Cardiac muscle cell (in vitro differentiated cells and primary cell): ENCODE measurements at regions not wholly inside any gene's neighbourhood (a gene's known extent, or its start where the extent isn't known, plus 50 kb on each side); places are given as distances from the start of the nearest gene placed in this dataset.

Experiments
- DNase-seq, 2 donors: peaks; one replicate each; pipeline versions ENCODE4 v3.0.0 to v3.0.0-alpha.2; 2010 to 2017; ENCODE audit warnings: low read depth in 1 of 2, low spot score in 1 of 2
- H3K27ac ChIP-seq: fragments of 200-600 bp; sonication (generic); 2 replicates; pipeline ENCODE4 v1.5.1; 2016
- H3K27me3 ChIP-seq: fragments of 200-600 bp; sonication (generic); 2 replicates; pipeline ENCODE4 v1.6.0; 2016; ENCODE audit warnings: control low read depth
- H3K36me3 ChIP-seq: fragments of 200-600 bp; sonication (generic); 2 replicates; pipeline ENCODE4 v1.5.1; 2016; ENCODE audit warnings: control low read depth
- H3K4me1 ChIP-seq: fragments of 200-600 bp; sonication (generic); 2 replicates; pipeline ENCODE4 v1.8.1; 2017; ENCODE audit warnings: low read depth, mild to moderate bottlenecking, mixed run types
- H3K4me3 ChIP-seq: fragments of 200-600 bp; sonication (generic); 2 replicates; pipeline ENCODE4 v1.5.1; 2016; ENCODE audit warnings: mild to moderate bottlenecking
- H3K9me3 ChIP-seq: fragments of 200-600 bp; sonication (generic); 2 replicates; pipeline ENCODE4 v1.5.1; 2017; ENCODE audit warnings: low read depth, mild to moderate bottlenecking, control low read depth
- CTCF ChIP-seq: IDR thresholded peaks from 2 replicates; pipeline ENCODE4 v1.5.1; 2012; ENCODE audit warnings: low read depth, mild to moderate bottlenecking, low read length

GRCh38 chr20:57037689-57038088, 228.8 kb downstream of the BMP7 start:
- no peaks in the 10 kb centered on the region for H3K4me1 ChIP-seq
- DNase-seq = no peak
- no peak overlapping the region for H3K27ac ChIP-seq
- H3K27me3 ChIP-seq = no peaks in the 10 kb centered on the region
- H3K4me3 ChIP-seq = no peak overlapping the region
- H3K9me3 ChIP-seq = no peaks in the 10 kb centered on the region
- no peak for TF ChIP-seq CTCF
- H3K36me3 ChIP-seq = no peaks in the 10 kb centered on the region

GRCh38 chr20:57038608-57039440, 227.6 kb downstream of the BMP7 start:
- no peak overlapping the region for H3K27ac ChIP-seq
- DNase-seq = no peak

GRCh38 chr20:57040466-57040865, 226.0 kb downstream of the BMP7 start:
- Histone ChIP-seq H3K36me3 (no peaks in the 10 kb centered on the region), H3K27ac (no peak overlapping the region), H3K27me3 (no peaks in the 10 kb centered on the region), H3K4me3 (no peak overlapping the region), H3K4me1 (no peaks in the 10 kb centered on the region), H3K9me3 (no peaks in the 10 kb centered on the region)
- no peak for DNase-seq
- no peak for TF ChIP-seq CTCF

More at GRCh38 chr20:57038608-57039440, 227.6 kb downstream of the BMP7 start:
- H3K36me3 ChIP-seq = no peaks in the 10 kb centered on the region
- no peaks in the 10 kb centered on the region for H3K9me3 ChIP-seq
- no peak for TF ChIP-seq CTCF
- H3K4me1 ChIP-seq = no peaks in the 10 kb centered on the region
- H3K27me3 ChIP-seq = no peaks in the 10 kb centered on the region
- H3K4me3 ChIP-seq = no peak overlapping the region

GRCh38 chr20:57040924-57041323, 225.5 kb downstream of the BMP7 start:
- TF ChIP-seq CTCF = no peak
- no peaks in the 10 kb centered on the region for H3K27me3 ChIP-seq
- no peak overlapping the region for H3K4me3 ChIP-seq
- H3K4me1 ChIP-seq = no peaks in the 10 kb centered on the region
- DNase-seq = no peak
- H3K27ac ChIP-seq = no peak overlapping the region
- H3K9me3 ChIP-seq = no peaks in the 10 kb centered on the region
- no peaks in the 10 kb centered on the region for H3K36me3 ChIP-seq

- TF ChIP-seq CTCF = no peak
- no peaks in the 10 kb centered on the region for H3K9me3 ChIP-seq
- H3K27ac ChIP-seq = no peak overlapping the region
- no peaks in the 10 kb centered on the region for H3K27me3 ChIP-seq
- H3K4me3 ChIP-seq = no peak overlapping the region
- H3K4me1 ChIP-seq = no peaks in the 10 kb centered on the region
- no peak for DNase-seq
- no peaks in the 10 kb centered on the region for H3K36me3 ChIP-seq
Measured at GRCh38 chr20:57043091-57043490, 223.3 kb downstream of the BMP7 start.
